ENCODE measurements at regions not wholly inside any gene's neighbourhood (a gene's known extent, or its start where the extent isn't known, plus 50 kb on each side); places are given as distances from the start of the nearest gene placed in this dataset.

DNA sequence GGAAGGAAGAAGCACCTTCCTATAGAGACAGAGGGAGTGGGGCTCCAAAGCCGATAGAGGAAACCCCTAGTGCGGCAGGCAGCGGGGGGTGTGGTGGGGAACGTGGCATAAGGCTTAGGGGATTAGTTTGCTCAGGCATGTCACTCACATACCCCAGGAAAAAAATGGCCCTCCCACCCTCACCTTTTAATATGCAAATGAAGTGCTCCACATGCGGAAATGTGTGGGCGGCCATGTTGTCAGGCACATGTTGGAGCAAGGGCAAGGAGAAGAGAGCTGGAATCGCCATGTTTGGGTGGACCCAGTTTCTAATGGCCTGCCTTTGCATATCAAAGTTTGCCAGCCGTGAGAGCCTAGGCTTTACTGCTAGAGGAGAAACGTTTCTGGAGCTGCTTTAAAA lies 758.8 kb downstream of the NR2F1-AS1 start:
- TF ChIP-seq, protein P1, sequence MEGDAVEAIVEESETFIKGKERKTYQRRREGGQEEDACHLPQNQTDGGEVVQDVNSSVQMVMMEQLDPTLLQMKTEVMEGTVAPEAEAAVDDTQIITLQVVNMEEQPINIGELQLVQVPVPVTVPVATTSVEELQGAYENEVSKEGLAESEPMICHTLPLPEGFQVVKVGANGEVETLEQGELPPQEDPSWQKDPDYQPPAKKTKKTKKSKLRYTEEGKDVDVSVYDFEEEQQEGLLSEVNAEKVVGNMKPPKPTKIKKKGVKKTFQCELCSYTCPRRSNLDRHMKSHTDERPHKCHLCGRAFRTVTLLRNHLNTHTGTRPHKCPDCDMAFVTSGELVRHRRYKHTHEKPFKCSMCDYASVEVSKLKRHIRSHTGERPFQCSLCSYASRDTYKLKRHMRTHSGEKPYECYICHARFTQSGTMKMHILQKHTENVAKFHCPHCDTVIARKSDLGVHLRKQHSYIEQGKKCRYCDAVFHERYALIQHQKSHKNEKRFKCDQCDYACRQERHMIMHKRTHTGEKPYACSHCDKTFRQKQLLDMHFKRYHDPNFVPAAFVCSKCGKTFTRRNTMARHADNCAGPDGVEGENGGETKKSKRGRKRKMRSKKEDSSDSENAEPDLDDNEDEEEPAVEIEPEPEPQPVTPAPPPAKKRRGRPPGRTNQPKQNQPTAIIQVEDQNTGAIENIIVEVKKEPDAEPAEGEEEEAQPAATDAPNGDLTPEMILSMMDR (conservative IDR thresholded peaks at IDR 0.05; ENCODE audit: low read depth in 2 of 2): no peak
- TF ChIP-seq EZH2phosphoT487 (IDR thresholded peaks at IDR 0.05; ENCODE audit: unreplicated experiment): no peak
- no peak for TF ChIP-seq EZH2 (IDR thresholded peaks at IDR 0.05; ENCODE audit: low read depth, unreplicated experiment)
- no peak for TF ChIP-seq STAT1 (IDR thresholded peaks at IDR 0.05; ENCODE audit: unreplicated experiment)
- TF ChIP-seq ETS1 (IDR thresholded peaks at IDR 0.05): no peak
- TF ChIP-seq POLR2AphosphoS5 (IDR thresholded peaks at IDR 0.05; ENCODE audit: low read depth): no peak
- TF ChIP-seq, protein P2, sequence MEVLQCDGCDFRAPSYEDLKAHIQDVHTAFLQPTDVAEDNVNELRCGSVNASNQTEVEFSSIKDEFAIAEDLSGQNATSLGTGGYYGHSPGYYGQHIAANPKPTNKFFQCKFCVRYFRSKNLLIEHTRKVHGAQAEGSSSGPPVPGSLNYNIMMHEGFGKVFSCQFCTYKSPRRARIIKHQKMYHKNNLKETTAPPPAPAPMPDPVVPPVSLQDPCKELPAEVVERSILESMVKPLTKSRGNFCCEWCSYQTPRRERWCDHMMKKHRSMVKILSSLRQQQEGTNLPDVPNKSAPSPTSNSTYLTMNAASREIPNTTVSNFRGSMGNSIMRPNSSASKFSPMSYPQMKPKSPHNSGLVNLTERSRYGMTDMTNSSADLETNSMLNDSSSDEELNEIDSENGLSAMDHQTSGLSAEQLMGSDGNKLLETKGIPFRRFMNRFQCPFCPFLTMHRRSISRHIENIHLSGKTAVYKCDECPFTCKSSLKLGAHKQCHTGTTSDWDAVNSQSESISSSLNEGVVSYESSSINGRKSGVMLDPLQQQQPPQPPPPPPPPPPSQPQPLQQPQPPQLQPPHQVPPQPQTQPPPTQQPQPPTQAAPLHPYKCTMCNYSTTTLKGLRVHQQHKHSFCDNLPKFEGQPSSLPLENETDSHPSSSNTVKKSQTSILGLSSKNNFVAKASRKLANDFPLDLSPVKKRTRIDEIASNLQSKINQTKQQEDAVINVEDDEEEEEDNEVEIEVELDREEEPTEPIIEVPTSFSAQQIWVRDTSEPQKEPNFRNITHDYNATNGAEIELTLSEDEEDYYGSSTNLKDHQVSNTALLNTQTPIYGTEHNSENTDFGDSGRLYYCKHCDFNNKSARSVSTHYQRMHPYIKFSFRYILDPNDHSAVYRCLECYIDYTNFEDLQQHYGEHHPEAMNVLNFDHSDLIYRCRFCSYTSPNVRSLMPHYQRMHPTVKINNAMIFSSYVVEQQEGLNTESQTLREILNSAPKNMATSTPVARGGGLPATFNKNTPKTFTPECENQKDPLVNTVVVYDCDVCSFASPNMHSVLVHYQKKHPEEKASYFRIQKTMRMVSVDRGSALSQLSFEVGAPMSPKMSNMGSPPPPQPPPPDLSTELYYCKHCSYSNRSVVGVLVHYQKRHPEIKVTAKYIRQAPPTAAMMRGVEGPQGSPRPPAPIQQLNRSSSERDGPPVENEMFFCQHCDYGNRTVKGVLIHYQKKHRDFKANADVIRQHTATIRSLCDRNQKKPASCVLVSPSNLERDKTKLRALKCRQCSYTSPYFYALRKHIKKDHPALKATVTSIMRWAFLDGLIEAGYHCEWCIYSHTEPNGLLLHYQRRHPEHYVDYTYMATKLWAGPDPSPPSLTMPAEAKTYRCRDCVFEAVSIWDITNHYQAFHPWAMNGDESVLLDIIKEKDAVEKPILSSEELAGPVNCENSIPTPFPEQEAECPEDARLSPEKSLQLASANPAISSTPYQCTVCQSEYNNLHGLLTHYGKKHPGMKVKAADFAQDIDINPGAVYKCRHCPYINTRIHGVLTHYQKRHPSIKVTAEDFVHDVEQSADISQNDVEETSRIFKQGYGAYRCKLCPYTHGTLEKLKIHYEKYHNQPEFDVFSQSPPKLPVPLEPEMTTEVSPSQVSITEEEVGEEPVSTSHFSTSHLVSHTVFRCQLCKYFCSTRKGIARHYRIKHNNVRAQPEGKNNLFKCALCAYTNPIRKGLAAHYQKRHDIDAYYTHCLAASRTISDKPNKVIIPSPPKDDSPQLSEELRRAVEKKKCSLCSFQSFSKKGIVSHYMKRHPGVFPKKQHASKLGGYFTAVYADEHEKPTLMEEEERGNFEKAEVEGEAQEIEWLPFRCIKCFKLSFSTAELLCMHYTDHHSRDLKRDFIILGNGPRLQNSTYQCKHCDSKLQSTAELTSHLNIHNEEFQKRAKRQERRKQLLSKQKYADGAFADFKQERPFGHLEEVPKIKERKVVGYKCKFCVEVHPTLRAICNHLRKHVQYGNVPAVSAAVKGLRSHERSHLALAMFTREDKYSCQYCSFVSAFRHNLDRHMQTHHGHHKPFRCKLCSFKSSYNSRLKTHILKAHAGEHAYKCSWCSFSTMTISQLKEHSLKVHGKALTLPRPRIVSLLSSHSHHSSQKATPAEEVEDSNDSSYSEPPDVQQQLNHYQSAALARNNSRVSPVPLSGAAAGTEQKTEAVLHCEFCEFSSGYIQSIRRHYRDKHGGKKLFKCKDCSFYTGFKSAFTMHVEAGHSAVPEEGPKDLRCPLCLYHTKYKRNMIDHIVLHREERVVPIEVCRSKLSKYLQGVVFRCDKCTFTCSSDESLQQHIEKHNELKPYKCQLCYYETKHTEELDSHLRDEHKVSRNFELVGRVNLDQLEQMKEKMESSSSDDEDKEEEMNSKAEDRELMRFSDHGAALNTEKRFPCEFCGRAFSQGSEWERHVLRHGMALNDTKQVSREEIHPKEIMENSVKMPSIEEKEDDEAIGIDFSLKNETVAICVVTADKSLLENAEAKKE (CRISPR knock-in tag; IDR thresholded peaks at IDR 0.05): no peak
- no peak for TF ChIP-seq REST (IDR thresholded peaks at IDR 0.05; ENCODE audit: unreplicated experiment)

Measured in GM23338 (cell line).